ENCODE measurements at regions not wholly inside any gene's neighbourhood (a gene's known extent, or its start where the extent isn't known, plus 50 kb on each side); places are given as distances from the start of the nearest gene placed in this dataset.

GRCh38 chr10:128697437-128697836, 571.2 kb upstream of the MKI67 start:
- TF ChIP-seq POLR2A (IDR thresholded peaks at IDR 0.05) (no peak), CTCF (IDR thresholded peaks at IDR 0.05) (no peak)

Measured in ovary (tissue), 3 donors.